Mesothelial cell of epicardium (in vitro differentiated cells): ENCODE measurements at regions not wholly inside any gene's neighbourhood (a gene's known extent, or its start where the extent isn't known, plus 50 kb on each side); places are given as distances from the start of the nearest gene placed in this dataset.
A peak's percentile ranks its signal among the peaks of the same experiment; 100 is the strongest.

Experiments
- DNase-seq, 2 experiments: peaks; one replicate each; pipeline ENCODE4 v3.0.0; 2021; ENCODE audit warnings: low spot score in 2 of 2; ENCODE audit not compliant: unreplicated experiment in 2 of 2
- H3K27ac Mint-ChIP-seq: 2 replicates; pipeline ENCODE4 v1.8.0; 2021; ENCODE audit warnings: mixed read lengths
- H3K27me3 Mint-ChIP-seq: 2 replicates; pipeline ENCODE4 v1.8.0; 2021; ENCODE audit warnings: low read depth, mixed read lengths
- H3K36me3 Mint-ChIP-seq: 2 replicates; pipeline ENCODE4 v1.8.0; 2021; ENCODE audit warnings: mixed read lengths
- H3K4me1 Mint-ChIP-seq: 2 replicates; pipeline ENCODE4 v1.8.0; 2021; ENCODE audit warnings: mixed read lengths
- H3K4me3 Mint-ChIP-seq: 2 replicates; pipeline ENCODE4 v1.8.0; 2021; ENCODE audit warnings: mild to moderate bottlenecking, moderate library complexity, mixed read lengths
- H3K9me3 Mint-ChIP-seq: 2 replicates; pipeline ENCODE4 v1.8.0; 2021; ENCODE audit warnings: mixed read lengths
- TF ChIP-seq, protein P1 (sequence below): fragments of 200-600 bp; sonication (generic); IDR thresholded peaks from one replicate; pipeline ENCODE4 v1.5.0; 2021; ENCODE audit warnings: antibody characterized with exemption; ENCODE audit not compliant: unreplicated experiment

DNA sequence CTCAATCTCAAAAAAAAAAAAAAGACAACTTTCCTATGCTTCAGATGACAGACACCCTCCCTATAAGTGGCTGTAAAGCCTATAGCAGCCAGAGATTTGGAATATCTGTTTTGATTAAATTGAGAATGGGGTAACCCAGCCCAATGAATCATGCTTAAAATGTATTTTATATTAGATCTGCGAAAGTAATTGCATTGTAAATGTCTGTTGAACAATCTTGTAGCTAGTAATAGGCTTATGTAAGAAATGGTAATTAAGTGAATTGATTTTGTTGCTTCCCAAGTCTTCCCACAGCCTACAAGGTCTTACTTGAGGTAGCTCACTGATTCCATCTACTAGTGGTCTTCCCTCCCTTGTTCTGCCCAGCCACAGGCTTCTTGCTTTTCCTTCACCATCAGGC lies 590.7 kb downstream of the ACTL7B start:
- H3K4me1 Mint-ChIP-seq, result peaks cover 9% of the 10 kb centered on the region
- H3K4me3 Mint-ChIP-seq, result no peak overlapping the region
- no peak overlapping the region for H3K27ac Mint-ChIP-seq
- H3K36me3 Mint-ChIP-seq, result no peaks in the 10 kb centered on the region
- no peaks in the 10 kb centered on the region for H3K27me3 Mint-ChIP-seq
- TF ChIP-seq, protein P1, sequence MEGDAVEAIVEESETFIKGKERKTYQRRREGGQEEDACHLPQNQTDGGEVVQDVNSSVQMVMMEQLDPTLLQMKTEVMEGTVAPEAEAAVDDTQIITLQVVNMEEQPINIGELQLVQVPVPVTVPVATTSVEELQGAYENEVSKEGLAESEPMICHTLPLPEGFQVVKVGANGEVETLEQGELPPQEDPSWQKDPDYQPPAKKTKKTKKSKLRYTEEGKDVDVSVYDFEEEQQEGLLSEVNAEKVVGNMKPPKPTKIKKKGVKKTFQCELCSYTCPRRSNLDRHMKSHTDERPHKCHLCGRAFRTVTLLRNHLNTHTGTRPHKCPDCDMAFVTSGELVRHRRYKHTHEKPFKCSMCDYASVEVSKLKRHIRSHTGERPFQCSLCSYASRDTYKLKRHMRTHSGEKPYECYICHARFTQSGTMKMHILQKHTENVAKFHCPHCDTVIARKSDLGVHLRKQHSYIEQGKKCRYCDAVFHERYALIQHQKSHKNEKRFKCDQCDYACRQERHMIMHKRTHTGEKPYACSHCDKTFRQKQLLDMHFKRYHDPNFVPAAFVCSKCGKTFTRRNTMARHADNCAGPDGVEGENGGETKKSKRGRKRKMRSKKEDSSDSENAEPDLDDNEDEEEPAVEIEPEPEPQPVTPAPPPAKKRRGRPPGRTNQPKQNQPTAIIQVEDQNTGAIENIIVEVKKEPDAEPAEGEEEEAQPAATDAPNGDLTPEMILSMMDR, result no peak
- DNase-seq, result no peak
- no peaks in the 10 kb centered on the region for H3K9me3 Mint-ChIP-seq

DNA sequence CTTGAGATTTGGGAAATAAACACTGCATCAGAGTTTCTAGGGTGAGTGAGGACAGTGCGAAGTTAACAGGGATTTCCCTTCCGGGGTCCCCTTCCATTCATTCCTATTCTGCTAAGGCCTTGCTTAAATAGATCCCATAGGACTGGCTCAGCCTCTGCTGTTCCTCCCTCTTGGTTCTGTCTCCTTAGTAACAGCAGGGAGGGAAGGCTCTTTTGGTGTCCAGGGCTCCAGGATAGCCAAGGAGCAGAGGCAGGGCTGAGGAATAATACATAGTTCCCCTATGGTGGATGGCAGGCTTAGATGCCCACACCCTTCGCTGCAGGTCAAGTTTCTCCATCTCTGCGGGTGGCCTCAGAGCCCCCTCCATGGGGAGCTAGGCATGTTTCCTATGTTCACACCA lies 591.7 kb downstream of the ACTL7B start:
- no peak overlapping the region for H3K4me3 Mint-ChIP-seq
- DNase-seq, result no peak
- peaks cover 3% of the 10 kb centered on the region for H3K4me1 Mint-ChIP-seq
- H3K36me3 Mint-ChIP-seq, result no peaks in the 10 kb centered on the region
- TF ChIP-seq, protein P1, result no peak
- H3K27me3 Mint-ChIP-seq, result no peaks in the 10 kb centered on the region
- no peak overlapping the region for H3K27ac Mint-ChIP-seq
- no peaks in the 10 kb centered on the region for H3K9me3 Mint-ChIP-seq

DNA sequence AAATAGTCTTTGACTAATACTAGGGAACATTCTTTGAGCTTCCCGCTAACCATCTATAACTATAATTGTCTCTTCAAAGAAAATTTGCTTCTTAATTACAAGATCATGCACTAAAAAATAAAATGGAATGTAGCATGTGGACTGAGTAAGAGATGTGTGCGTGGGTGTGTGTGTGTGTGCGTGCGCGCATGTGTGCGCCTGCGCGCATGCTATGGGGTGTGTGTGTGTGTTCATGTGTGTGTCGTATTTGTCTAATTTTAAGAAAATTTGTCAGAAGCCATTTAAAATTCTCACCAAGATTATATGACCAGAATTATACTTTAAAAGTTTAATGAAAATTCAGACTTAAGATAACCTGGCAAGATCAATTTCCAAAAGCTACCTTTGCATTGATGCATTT lies 593.0 kb downstream of the ACTL7B start:
- DNase-seq, result no peak
- Mint-ChIP-seq H3K9me3 (no peaks in the 10 kb centered on the region), H3K36me3 (no peaks in the 10 kb centered on the region), H3K27me3 (no peaks in the 10 kb centered on the region), H3K4me3 (no peak overlapping the region), H3K27ac (peak overlapping the region; percentile 9), H3K4me1 (peaks cover 5% of the 10 kb centered on the region)
- TF ChIP-seq, protein P1, result no peak

DNA sequence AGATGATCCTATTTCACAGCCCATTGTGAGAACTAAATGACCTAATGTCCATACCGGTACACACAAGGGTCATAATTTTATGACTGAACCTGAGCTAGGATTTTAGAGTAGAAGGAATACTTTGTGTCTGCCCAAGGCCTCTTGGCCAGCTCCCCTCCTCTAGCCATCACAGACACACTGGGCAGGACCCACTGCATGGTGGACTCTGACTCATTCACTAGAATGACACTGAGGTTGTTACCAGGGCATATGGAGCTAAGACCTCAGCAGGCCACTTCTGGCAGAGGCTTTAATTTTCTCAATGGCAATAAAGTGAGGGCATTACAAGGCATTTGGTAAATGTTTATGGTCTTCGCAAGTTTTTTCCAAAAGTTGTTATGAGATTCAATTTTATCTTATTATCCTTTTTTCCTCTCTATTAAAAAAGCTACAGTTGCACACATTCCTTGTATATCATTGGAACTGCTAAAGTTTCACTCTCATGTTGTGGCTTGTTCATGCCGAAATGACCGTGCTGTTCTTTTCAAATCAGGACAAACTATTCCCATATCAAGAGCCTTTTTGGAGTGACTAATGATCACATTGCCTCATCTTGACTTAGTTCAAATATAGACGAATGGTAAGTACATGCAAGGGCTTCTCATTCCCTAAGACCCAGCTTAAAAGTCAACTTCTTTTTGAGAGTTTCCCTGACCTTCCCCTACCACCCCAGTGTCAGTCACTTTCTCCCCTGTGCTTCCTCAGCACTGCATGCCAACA lies 595.7 kb downstream of the ACTL7B start:
- H3K27ac Mint-ChIP-seq, result no peak overlapping the region

DNA sequence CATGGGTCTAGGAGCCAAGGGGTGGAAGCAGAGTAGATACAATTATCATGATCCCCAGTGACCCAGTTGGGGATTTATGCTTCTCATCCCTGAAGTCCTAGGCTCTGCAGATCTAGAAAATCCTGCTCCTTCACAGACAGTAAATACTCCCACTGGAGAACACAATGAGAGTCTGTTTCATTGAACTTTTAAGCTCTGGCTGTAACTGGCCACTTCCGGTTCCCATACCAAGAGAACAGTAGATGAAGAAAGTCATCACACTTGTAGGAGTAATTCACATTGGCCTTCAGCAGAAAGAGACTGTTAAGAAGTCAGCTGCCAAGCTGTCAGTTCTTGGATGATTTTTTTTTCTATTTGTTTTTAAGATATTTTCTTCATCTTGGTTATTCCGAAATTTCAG lies 597.1 kb downstream of the ACTL7B start:
- Mint-ChIP-seq H3K4me3 (no peak overlapping the region), H3K4me1 (peaks cover 6% of the 10 kb centered on the region), H3K9me3 (no peaks in the 10 kb centered on the region), H3K27me3 (no peaks in the 10 kb centered on the region), H3K36me3 (no peaks in the 10 kb centered on the region), H3K27ac (no peak overlapping the region)
- DNase-seq, result no peak
- TF ChIP-seq, protein P1, result no peak

More for the DNA sequence above, 595.7 kb downstream of the ACTL7B start:
- H3K9me3 Mint-ChIP-seq, result no peaks in the 10 kb centered on the region
- no peak overlapping the region for H3K4me3 Mint-ChIP-seq
- H3K36me3 Mint-ChIP-seq, result no peaks in the 10 kb centered on the region
- no peak for DNase-seq
- TF ChIP-seq, protein P1, result no peak
- H3K27me3 Mint-ChIP-seq, result no peaks in the 10 kb centered on the region
- H3K4me1 Mint-ChIP-seq, result peaks cover 6% of the 10 kb centered on the region
